Neuron (in vitro differentiated cells): ENCODE measurements at regions not wholly inside any gene's neighbourhood (a gene's known extent, or its start where the extent isn't known, plus 50 kb on each side); places are given as distances from the start of the nearest gene placed in this dataset.
"Not testable (repeated sequence)": the region's sequence is repeated elsewhere in the genome, so short reads cannot be mapped to it uniquely, and the experiment has no call there.

Experiments
- H2AFZ ChIP-seq: one replicate; pipeline ENCODE4 v1.6.1; 2013; ENCODE audit warnings: low read depth, mild to moderate bottlenecking, inconsistent platforms, low read length, moderate library complexity
- H3K27me3 ChIP-seq: one replicate; pipeline ENCODE4 v1.6.1; 2013; ENCODE audit warnings: low read length; ENCODE audit not compliant: insufficient read depth
- H3K36me3 ChIP-seq: one replicate; pipeline ENCODE4 v1.6.1; 2013; ENCODE audit warnings: low read length; ENCODE audit not compliant: insufficient read depth
- H3K4me1 ChIP-seq: one replicate; pipeline ENCODE4 v1.6.1; 2013; ENCODE audit warnings: low read length; ENCODE audit not compliant: insufficient read depth
- H3K4me3 ChIP-seq: 2 replicates; pipeline ENCODE4 v1.5.1; 2013; ENCODE audit warnings: mild to moderate bottlenecking, low read length, moderate library complexity
- H3K9me3 ChIP-seq: one replicate; pipeline ENCODE4 v1.6.1; 2013; ENCODE audit warnings: low read length

DNA sequence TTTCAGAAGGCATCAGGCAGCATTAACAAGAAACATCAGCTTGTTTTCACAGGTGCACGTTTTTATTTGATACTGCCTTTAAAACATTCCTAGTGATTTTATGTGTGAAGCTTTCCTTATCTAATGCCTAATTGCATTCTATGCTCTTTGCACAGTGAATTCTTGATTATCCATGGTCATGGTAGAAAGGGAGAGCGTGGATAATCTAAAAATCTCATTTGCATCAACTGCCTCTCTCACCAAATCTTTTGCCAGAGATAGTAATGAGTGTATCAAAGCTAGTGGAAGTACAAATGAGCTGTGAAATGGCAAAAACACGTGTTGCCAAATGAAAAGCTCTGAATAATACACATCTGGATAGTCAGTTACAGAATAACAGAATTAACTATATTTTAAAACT lies 170.5 kb downstream of the NAA11 start:
- no peak overlapping the region for H2AFZ ChIP-seq
- H3K4me1 ChIP-seq, result peaks cover 3% of the 10 kb centered on the region
- no peak overlapping the region for H3K4me3 ChIP-seq
- peaks cover 4% of the 10 kb centered on the region for H3K9me3 ChIP-seq
- H3K27me3 ChIP-seq, result no peaks in the 10 kb centered on the region
- no peaks in the 10 kb centered on the region for H3K36me3 ChIP-seq

- Histone ChIP-seq H3K4me1 (peaks cover 4% of the 10 kb centered on the region), H3K36me3 (no peaks in the 10 kb centered on the region), H3K4me3 (no peak overlapping the region), H2AFZ (no peak overlapping the region), H3K27me3 (no peaks in the 10 kb centered on the region), H3K9me3 (peaks cover 4% of the 10 kb centered on the region)
Measured at GRCh38 chr4:79150820-79151416, 174.9 kb downstream of the NAA11 start.

GRCh38 chr4:79148369-79148768 lies 177.5 kb downstream of the NAA11 start:
- Histone ChIP-seq H3K36me3 (no peaks in the 10 kb centered on the region), H3K9me3 (peaks cover 7% of the 10 kb centered on the region), H3K27me3 (no peaks in the 10 kb centered on the region), H3K4me1 (peaks cover 2% of the 10 kb centered on the region), H2AFZ (no peak overlapping the region), H3K4me3 (no peak overlapping the region)

DNA sequence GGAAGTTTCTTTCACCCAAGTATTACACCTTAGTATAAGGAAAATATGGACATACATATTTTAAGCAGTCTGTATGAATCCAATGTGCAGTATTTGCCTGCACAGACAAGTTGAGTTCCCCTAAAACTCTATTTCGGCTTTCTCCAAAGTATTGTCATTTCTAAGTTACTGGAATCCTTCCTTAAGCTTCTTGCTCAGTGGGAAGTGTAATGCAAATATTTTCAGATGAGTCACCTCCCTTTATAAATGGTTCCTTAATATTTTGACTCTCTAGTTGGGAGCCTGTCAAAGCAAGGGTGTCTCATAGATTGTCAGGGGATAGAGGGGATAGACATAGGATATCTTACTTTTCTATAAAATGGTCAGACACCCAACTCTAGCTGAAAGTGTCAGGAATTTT lies 178.6 kb downstream of the NAA11 start:
- H3K4me1 ChIP-seq, result peaks cover 2% of the 10 kb centered on the region

DNA sequence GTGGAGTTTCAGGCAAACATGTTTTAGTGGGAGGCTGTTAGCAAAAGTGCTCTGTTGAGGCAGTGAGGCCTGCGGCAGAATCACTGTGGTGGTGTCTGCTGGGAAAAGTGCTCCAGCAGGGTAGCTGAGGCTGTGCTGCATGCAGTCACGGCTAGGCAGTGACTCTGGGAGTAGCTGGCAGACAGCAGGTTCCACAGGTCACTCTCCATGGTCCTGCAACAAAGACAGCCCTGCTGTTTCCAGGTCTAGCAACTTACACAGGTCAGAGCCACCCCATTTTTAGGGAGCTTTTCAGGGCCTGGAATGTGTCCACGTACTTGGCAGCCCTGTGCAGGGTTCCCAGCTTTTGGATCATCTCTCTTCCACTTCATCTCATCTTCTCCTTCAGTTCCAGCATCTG lies 184.3 kb downstream of the NAA11 start:
- Histone ChIP-seq H3K4me1 (no peaks in the 10 kb centered on the region), H3K9me3 (peaks cover 4% of the 10 kb centered on the region), H3K4me3 (no peak overlapping the region), H2AFZ (no peak overlapping the region), H3K27me3 (no peaks in the 10 kb centered on the region), H3K36me3 (no peaks in the 10 kb centered on the region)

More for the DNA sequence above, 178.6 kb downstream of the NAA11 start:
- Histone ChIP-seq H2AFZ (no peak overlapping the region), H3K27me3 (no peaks in the 10 kb centered on the region), H3K36me3 (no peaks in the 10 kb centered on the region), H3K9me3 (peaks cover 7% of the 10 kb centered on the region), H3K4me3 (no peak overlapping the region)

DNA sequence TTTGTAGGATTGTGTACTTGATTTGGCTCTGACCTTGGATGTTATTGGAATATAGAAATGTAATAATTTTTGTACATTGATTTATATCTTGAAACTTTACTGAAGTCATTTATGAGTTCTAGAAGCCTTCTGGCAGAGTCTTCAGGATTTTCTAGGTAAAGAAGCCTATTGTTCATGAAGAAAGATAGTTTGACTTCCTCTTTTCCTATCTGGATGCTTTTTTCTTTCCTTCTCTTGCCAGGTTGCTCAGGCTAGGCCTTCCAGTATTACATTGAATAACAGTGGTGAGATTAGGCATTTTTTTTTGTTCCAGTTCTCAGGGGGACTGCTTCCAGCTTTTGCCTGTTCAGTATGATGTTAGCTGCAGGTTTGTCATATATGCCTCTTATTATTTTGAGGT lies 191.1 kb downstream of the NAA11 start:
- H3K9me3 ChIP-seq, result no peaks in the 10 kb centered on the region
- no peaks in the 10 kb centered on the region for H3K36me3 ChIP-seq
- H3K4me3 ChIP-seq, result no peak overlapping the region

DNA sequence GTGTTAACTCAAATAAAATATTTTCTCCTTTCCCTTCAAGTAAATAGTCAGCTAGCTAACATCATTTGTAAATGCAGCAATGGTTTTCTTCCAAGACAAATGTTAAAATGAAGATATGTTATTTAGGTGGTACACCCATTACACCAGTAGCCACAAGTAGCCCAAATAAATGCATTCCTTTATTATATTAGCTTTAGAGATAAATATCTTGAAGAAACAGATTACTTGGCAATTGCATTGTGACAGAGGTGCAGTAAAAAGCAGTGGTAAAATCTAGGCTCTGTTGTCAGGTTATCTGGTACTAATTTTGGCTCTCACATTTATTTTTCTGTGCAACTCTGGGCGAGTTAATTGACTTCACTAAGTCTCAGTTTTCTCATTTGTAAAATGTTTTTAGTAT lies 193.0 kb downstream of the NAA11 start:
- no peak overlapping the region for H2AFZ ChIP-seq
- no peaks in the 10 kb centered on the region for H3K4me1 ChIP-seq
- H3K9me3 ChIP-seq, result peaks cover 4% of the 10 kb centered on the region
- H3K27me3 ChIP-seq, result no peaks in the 10 kb centered on the region
- H3K4me3 ChIP-seq, result no peak overlapping the region
- no peaks in the 10 kb centered on the region for H3K36me3 ChIP-seq

More for the DNA sequence above, 191.1 kb downstream of the NAA11 start:
- H3K4me1 ChIP-seq, result no peaks in the 10 kb centered on the region
- H2AFZ ChIP-seq, result no peak overlapping the region
- no peaks in the 10 kb centered on the region for H3K27me3 ChIP-seq

DNA sequence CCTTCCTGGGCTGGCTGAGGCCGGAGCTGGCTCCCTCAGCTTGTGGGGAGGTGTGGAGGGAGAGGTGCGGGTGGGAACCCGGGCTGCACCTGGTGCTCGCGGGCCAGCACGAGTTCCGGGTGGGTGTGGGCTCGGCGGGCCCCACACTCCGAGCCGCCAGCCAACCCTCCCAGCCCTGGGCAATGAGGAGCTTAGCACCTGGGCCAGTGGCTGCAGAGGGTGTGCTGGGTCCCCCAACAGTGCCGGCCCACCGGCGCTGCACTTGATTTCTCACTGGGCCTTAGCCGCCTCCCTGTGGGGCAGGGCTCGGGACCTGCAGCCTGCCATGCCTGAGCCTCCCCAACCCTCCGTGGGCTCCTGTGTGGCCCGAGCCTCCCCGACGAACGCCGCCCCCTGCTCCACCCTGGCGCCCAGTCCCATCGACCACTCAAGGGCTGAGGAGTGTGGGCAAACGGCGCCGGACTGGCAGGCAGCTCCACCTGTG lies 182.7 kb upstream of the PAQR3 start:
- Histone ChIP-seq H2AFZ (no peak overlapping the region), H3K9me3 (peaks cover 2% of the 10 kb centered on the region), H3K4me1 (no peaks in the 10 kb centered on the region)

DNA sequence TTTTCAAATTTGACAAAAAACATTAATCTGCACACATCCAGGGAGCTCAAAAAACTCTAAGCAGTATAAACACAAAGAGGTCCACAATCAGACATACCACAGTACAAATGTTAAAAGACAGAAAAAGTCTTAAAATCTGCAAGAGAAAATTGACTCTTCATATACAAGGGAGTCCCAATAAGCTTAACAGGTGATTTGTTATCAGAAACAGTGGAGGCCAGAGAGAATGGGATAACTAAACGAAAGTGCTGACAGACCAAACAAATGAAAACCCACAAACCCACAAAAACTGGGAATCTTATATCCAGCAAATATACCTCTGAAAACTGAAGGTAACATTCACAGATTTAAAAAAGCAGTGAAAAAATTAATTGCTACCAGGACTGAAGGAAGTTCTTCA lies 182.0 kb upstream of the PAQR3 start:
- Histone ChIP-seq H3K36me3 (no peaks in the 10 kb centered on the region), H3K9me3 (peaks cover 2% of the 10 kb centered on the region), H3K27me3 (no peaks in the 10 kb centered on the region), H3K4me3 (no peak overlapping the region), H3K4me1 (no peaks in the 10 kb centered on the region), H2AFZ (no peak overlapping the region)

More for the DNA sequence above, 182.7 kb upstream of the PAQR3 start:
- H3K4me3 ChIP-seq, result no peak overlapping the region
- H3K27me3 ChIP-seq, result no peaks in the 10 kb centered on the region
- no peaks in the 10 kb centered on the region for H3K36me3 ChIP-seq

GRCh38 chr4:79117051-79117450 lies 177.8 kb upstream of the PAQR3 start:
- not testable (repeated sequence) for H2AFZ ChIP-seq, H3K4me1 ChIP-seq, H3K9me3 ChIP-seq, H3K4me3 ChIP-seq, H3K36me3 ChIP-seq, H3K27me3 ChIP-seq

- no peak overlapping the region for H2AFZ ChIP-seq
- no peaks in the 10 kb centered on the region for H3K27me3 ChIP-seq
- no peaks in the 10 kb centered on the region for H3K36me3 ChIP-seq
- H3K9me3 ChIP-seq, result peaks cover 4% of the 10 kb centered on the region
- H3K4me1 ChIP-seq, result peaks cover 9% of the 10 kb centered on the region
- H3K4me3 ChIP-seq, result no peak overlapping the region
Measured at GRCh38 chr4:79107014-79107413, 167.8 kb upstream of the PAQR3 start.

- Histone ChIP-seq H3K4me1 (peaks cover 52% of the 10 kb centered on the region), H3K36me3 (no peaks in the 10 kb centered on the region), H3K27me3 (no peaks in the 10 kb centered on the region), H2AFZ (no peak overlapping the region), H3K9me3 (no peaks in the 10 kb centered on the region), H3K4me3 (no peak overlapping the region)
Measured at GRCh38 chr4:79088946-79089691, 149.9 kb upstream of the PAQR3 start.

DNA sequence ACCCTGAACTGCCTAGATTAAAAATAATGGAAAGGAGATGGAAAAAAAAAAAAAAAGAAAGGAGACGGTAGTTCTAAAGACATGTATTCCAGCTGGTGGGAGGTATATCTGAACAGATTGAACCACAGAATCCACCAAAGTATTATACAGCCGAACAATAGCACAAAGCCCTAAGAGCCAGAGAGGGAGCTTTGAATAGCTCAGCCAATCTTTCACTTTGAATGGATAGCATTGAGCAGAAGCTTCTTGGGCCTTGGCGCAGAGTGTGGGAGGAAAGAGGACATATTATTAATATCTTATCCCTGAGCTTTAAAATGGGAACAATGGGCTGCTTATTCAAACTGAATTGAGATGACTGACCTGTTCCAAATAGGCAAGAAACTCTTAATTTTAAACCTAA lies 147.8 kb upstream of the PAQR3 start:
- Histone ChIP-seq H3K27me3 (no peaks in the 10 kb centered on the region), H2AFZ (no peak overlapping the region), H3K36me3 (no peaks in the 10 kb centered on the region), H3K4me1 (peaks cover 64% of the 10 kb centered on the region), H3K9me3 (peaks cover 2% of the 10 kb centered on the region), H3K4me3 (no peak overlapping the region)
